Lung (tissue), 11 donors: ENCODE measurements at regions not wholly inside any gene's neighbourhood (a gene's known extent, or its start where the extent isn't known, plus 50 kb on each side); places are given as distances from the start of the nearest gene placed in this dataset.
"Not testable (repeated sequence)": the region's sequence is repeated elsewhere in the genome, so short reads cannot be mapped to it uniquely, and the experiment has no call there.

Source experiments
- ATAC-seq: fragments of 200-7000 bp; cut with Tn5 transposase; one replicate; pipeline ENCODE4 v1.9.1; 2020; ENCODE audit warnings: moderate number of reproducible peaks; ENCODE audit not compliant: insufficient read depth, low FRiP score
- DNase-seq, 3 donors: peaks; one replicate each; pipeline ENCODE4 v3.0.0-alpha.2; 2013 to 2017
- H3K27ac ChIP-seq, 2 donors: one replicate each; pipeline ENCODE4 v1.5.1; 2013; ENCODE audit warnings: mild to moderate bottlenecking in 2 of 2, moderate library complexity in 2 of 2, control low read depth in 1 of 2, inconsistent platforms in 1 of 2, low read depth in 1 of 2, low read length in 1 of 2
- H3K27me3 ChIP-seq, 3 donors: one replicate each; pipeline ENCODE4 v1.5.1; 2013; ENCODE audit warnings: low read length in 2 of 3; ENCODE audit not compliant: control insufficient read depth in 3 of 3, insufficient read depth in 3 of 3
- H3K36me3 ChIP-seq, 4 donors: one replicate each; pipeline ENCODE4 v1.5.1; 2013; ENCODE audit warnings: low read length in 4 of 4, mild to moderate bottlenecking in 1 of 4, moderate library complexity in 1 of 4; ENCODE audit not compliant: control insufficient read depth in 4 of 4, insufficient read depth in 4 of 4
- H3K4me1 ChIP-seq, 5 donors: one replicate each; pipeline ENCODE4 v1.5.1; 2013; ENCODE audit warnings: low read length in 5 of 5, mild to moderate bottlenecking in 2 of 5, moderate library complexity in 1 of 5; ENCODE audit not compliant: control insufficient read depth in 5 of 5, insufficient read depth in 5 of 5
- H3K4me3 ChIP-seq: one replicate; pipeline ENCODE4 v1.5.1; 2013; ENCODE audit warnings: mild to moderate bottlenecking, control low read depth, moderate library complexity
- H3K9ac ChIP-seq, 2 donors: one replicate each; pipeline ENCODE4 v1.5.1; 2013; ENCODE audit warnings: low read length in 2 of 2, control low read depth in 1 of 2; ENCODE audit not compliant: insufficient read depth in 1 of 2
- H3K9me3 ChIP-seq, 4 donors: one replicate each; pipeline ENCODE4 v1.5.1; 2013; ENCODE audit warnings: low read length in 3 of 4, mild to moderate bottlenecking in 1 of 4, moderate library complexity in 1 of 4; ENCODE audit not compliant: control insufficient read depth in 4 of 4, insufficient read depth in 3 of 4
- CTCF ChIP-seq: IDR thresholded peaks from 2 replicates; pipeline ENCODE4 v1.5.1; 2012; ENCODE audit warnings: mild to moderate bottlenecking; ENCODE audit errors: control extremely low read depth, extremely low read depth
- WGBS, 2 donors: extraction: QIAGEN DNeasy Blood & Tissue Kit; methylation state at CpG; one replicate each; pipeline ENCODE4 v1.1.7; 2013; 5-methylcytosine and 5-hydroxymethylcytosine counted together
- donor health status: control.
- donor health status: control.
- donor health status: Bipolar disorder and iron deficiency.
- donor health status: healthy.
- donor health status: DM: yes; HTN: yes; CAD: no.

GRCh38 chr18:21979171-21979560 lies 190.2 kb upstream of the GATA6 start:
- WGBS, 2 donors = 93 to 94% methylated on average over 4 of the region's 4 CpGs
- no peak for TF ChIP-seq CTCF
- ATAC-seq (no peak), DNase-seq (no peak)
- Histone ChIP-seq H3K27me3 (no peaks in the 10 kb centered on the region), H3K9ac (no peak overlapping the region), H3K27ac (no peak overlapping the region), H3K36me3 (no peaks in the 10 kb centered on the region), H3K4me3 (no peak overlapping the region), H3K4me1 (no peaks in the 10 kb centered on the region), H3K9me3 (no peaks in the 10 kb centered on the region)

DNA sequence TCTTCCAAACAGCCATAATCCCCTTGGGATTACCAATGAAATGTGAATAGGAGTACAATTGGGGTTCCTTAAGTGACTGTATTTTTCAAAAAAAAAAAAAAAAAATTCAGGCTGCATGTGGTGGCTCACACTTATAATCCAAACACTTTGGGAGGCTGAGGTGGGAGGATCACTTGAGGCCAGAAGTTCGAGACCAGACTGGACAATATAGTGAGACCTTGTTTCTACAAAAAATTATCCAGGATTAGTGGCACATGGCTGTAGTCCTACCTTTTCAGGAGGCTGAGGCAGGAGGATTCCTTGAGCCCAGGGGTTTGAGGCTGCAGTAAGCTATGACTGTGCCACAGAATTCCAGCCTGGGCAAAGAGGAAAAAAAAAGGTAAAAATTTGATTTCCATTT lies 189.6 kb upstream of the GATA6 start:
- no peak overlapping the region for H3K9ac ChIP-seq
- no peak for TF ChIP-seq CTCF
- H3K36me3 ChIP-seq = no peaks in the 10 kb centered on the region
- no peaks in the 10 kb centered on the region for H3K4me1 ChIP-seq
- 90 to 100% methylated on average over 1 of the region's 1 CpG for WGBS, 2 donors
- H3K4me3 ChIP-seq = no peak overlapping the region
- H3K27ac ChIP-seq = no peak overlapping the region
- no peak for ATAC-seq
- H3K9me3 ChIP-seq = no peaks in the 10 kb centered on the region
- DNase-seq = no peak
- no peaks in the 10 kb centered on the region for H3K27me3 ChIP-seq

GRCh38 chr18:21980744-21981143 lies 188.6 kb upstream of the GATA6 start:
- ATAC-seq (no peak), DNase-seq (no peak)
- 64 to 80% methylated on average over 5 of the region's 5 CpGs for WGBS, 2 donors
- Histone ChIP-seq H3K27ac (no peak overlapping the region), H3K4me1 (no peaks in the 10 kb centered on the region), H3K27me3 (no peaks in the 10 kb centered on the region), H3K9ac (no peak overlapping the region), H3K9me3 (no peaks in the 10 kb centered on the region), H3K36me3 (no peaks in the 10 kb centered on the region), H3K4me3 (no peak overlapping the region)
- TF ChIP-seq CTCF = no peak

- not testable (repeated sequence) for H3K36me3 ChIP-seq, ATAC-seq, H3K27ac ChIP-seq, H3K9me3 ChIP-seq, H3K9ac ChIP-seq, H3K4me3 ChIP-seq, H3K4me1 ChIP-seq, H3K27me3 ChIP-seq, DNase-seq
- 87 to 90% methylated on average over 11 of the region's 11 CpGs for WGBS, 2 donors
Measured at GRCh38 chr18:21981489-21981888, 187.9 kb upstream of the GATA6 start.
